Astrocyte of the spinal cord (primary cell): ENCODE measurements at regions not wholly inside any gene's neighbourhood (a gene's known extent, or its start where the extent isn't known, plus 50 kb on each side); places are given as distances from the start of the nearest gene placed in this dataset.

Experiments used
- DNase-seq: peaks from one replicate; pipeline ENCODE4 v3.0.0; 2011; ENCODE audit warnings: low read depth, low spot score
- H3K4me3 ChIP-seq: 2 replicates; pipeline ENCODE4 v1.5.1; 2011; ENCODE audit warnings: low read depth, mild to moderate bottlenecking, low read length, moderate library complexity
- CTCF ChIP-seq: IDR thresholded peaks from 2 replicates; pipeline ENCODE4 v1.5.1; 2012; ENCODE audit warnings: low read depth, mild to moderate bottlenecking, low read length, inconsistent platforms
- in situ Hi-C: cut with HindIII; loops from 2 replicates; pipeline ENCODE4 v1.10.0; 2017; ENCODE audit warnings: low sequenced_read_pairs

GRCh38 chr21:15430023-15430422 is 299.8 kb upstream of the USP25 start:
- in situ Hi-C loops = no loop called here
- no peak for DNase-seq
- TF ChIP-seq CTCF = no peak
- no peak overlapping the region for H3K4me3 ChIP-seq

GRCh38 chr21:15430577-15430976 is 299.2 kb upstream of the USP25 start:
- in situ Hi-C loops = no loop called here
- no peak for DNase-seq
- TF ChIP-seq CTCF = no peak
- H3K4me3 ChIP-seq = no peak overlapping the region

GRCh38 chr21:15431053-15431452 is 298.7 kb upstream of the USP25 start:
- in situ Hi-C loops = no loop called here
- TF ChIP-seq CTCF = no peak
- H3K4me3 ChIP-seq = no peak overlapping the region
- no peak for DNase-seq

GRCh38 chr21:15433091-15433490 is 296.7 kb upstream of the USP25 start:
- TF ChIP-seq CTCF = no peak
- peak; percentile 23 for DNase-seq
- no peak overlapping the region for H3K4me3 ChIP-seq
- in situ Hi-C loops = no loop called here

- no peak for TF ChIP-seq CTCF
- in situ Hi-C loops = no loop called here
- DNase-seq = no peak
- H3K4me3 ChIP-seq = no peak overlapping the region
These were observed 295.4 kb upstream of the USP25 start for GRCh38 chr21:15434163-15434905.

- in situ Hi-C loops = no loop called here
These were observed 293.8 kb upstream of the USP25 start for GRCh38 chr21:15436031-15436430.

More at GRCh38 chr21:15436031-15436430, 293.8 kb upstream of the USP25 start:
- H3K4me3 ChIP-seq = no peak overlapping the region
- DNase-seq = no peak
- no peak for TF ChIP-seq CTCF
